ENCODE measurements at regions not wholly inside any gene's neighbourhood (a gene's known extent, or its start where the extent isn't known, plus 50 kb on each side); places are given as distances from the start of the nearest gene placed in this dataset.

DNA sequence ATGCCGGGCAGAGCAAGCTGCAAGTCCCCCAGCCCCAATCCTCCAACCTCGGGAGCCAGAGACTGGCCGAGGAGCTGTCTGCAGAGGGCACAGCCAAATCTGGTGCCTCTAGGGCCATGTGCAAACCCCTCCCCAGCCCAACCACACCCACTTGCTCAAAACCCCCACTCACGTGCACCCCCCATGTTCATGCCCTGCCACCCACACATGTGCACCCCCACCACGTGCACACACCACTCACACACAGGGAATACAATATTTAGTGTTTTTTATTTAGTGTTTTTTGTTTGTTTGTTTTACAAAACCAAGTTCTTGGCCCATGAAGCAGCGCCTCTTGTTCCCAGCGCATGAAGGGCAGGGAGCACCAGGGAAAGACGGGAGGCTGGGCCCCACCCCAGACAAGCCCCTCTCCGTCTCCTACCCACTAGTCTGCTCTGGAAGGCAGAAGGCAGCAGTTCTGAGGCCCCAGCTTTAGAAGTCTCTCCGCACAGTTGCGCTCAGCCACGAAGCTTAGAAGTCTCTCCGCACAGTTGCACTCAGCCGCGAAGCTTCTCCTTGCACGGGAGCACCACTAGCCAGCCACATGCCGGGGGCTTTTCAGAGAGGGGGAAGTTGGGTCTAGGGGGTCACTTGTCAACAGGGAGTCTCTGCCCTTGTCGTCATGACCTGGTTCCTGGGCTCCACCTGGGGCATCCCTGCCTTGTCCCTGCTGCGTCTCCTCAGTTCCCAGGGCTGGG is 276.1 kb upstream of the HDAC4 start:
- H3K4me3 ChIP-seq (ENCODE audit: control insufficient read depth, low read depth, low read length), result no peak overlapping the region
- TF ChIP-seq, protein P1, sequence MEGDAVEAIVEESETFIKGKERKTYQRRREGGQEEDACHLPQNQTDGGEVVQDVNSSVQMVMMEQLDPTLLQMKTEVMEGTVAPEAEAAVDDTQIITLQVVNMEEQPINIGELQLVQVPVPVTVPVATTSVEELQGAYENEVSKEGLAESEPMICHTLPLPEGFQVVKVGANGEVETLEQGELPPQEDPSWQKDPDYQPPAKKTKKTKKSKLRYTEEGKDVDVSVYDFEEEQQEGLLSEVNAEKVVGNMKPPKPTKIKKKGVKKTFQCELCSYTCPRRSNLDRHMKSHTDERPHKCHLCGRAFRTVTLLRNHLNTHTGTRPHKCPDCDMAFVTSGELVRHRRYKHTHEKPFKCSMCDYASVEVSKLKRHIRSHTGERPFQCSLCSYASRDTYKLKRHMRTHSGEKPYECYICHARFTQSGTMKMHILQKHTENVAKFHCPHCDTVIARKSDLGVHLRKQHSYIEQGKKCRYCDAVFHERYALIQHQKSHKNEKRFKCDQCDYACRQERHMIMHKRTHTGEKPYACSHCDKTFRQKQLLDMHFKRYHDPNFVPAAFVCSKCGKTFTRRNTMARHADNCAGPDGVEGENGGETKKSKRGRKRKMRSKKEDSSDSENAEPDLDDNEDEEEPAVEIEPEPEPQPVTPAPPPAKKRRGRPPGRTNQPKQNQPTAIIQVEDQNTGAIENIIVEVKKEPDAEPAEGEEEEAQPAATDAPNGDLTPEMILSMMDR (conservative IDR thresholded peaks at IDR 0.05; ENCODE audit: control insufficient read depth, insufficient read depth, low read depth, low read length), result no peak
- DNase-seq (ENCODE audit: low read depth), result no peak

GRCh38 chr2:239675826-239676715 is 275.3 kb upstream of the HDAC4 start:
- no peak for DNase-seq (ENCODE audit: low read depth)
- no peak overlapping the region for H3K4me3 ChIP-seq (ENCODE audit: control insufficient read depth, low read depth, low read length)
- TF ChIP-seq, protein P1 (conservative IDR thresholded peaks at IDR 0.05; ENCODE audit: control insufficient read depth, insufficient read depth, low read depth, low read length), result no peak

- H3K4me3 ChIP-seq (ENCODE audit: control insufficient read depth, low read depth, low read length), result no peak overlapping the region
- no peak for DNase-seq (ENCODE audit: low read depth)
- TF ChIP-seq, protein P1 (conservative IDR thresholded peaks at IDR 0.05; ENCODE audit: control insufficient read depth, insufficient read depth, low read depth, low read length), result no peak
Observed at GRCh38 chr2:239674981-239675825, 274.4 kb upstream of the HDAC4 start.

GRCh38 chr2:239674101-239674980 is 273.5 kb upstream of the HDAC4 start:
- no peak overlapping the region for H3K4me3 ChIP-seq (ENCODE audit: control insufficient read depth, low read depth, low read length)
- TF ChIP-seq, protein P1 (conservative IDR thresholded peaks at IDR 0.05; ENCODE audit: control insufficient read depth, insufficient read depth, low read depth, low read length), result no peak
- DNase-seq (ENCODE audit: low read depth), result no peak

DNA sequence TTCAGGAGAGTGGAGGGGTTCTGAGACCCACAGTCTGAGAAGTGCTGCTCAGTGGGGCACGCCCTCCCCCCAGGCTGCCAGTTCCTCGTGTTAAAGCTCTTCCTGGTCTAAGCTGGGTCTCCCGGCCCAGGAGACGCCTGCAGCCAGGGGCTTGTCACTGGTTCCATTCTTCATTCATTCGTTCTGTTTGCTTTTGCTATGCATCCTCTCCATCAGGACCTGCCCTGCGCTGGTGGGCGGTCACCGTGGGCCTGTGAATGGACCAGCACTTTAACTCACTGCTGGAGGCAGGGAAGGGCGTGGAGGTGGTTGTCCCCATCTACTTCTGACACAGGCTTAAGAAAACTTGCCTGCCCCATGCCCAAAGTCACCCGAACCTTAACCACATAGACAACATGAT is 272.8 kb upstream of the HDAC4 start:
- no peak for DNase-seq (ENCODE audit: low read depth)
- H3K4me3 ChIP-seq (ENCODE audit: control insufficient read depth, low read depth, low read length), result no peak overlapping the region
- TF ChIP-seq, protein P1 (conservative IDR thresholded peaks at IDR 0.05; ENCODE audit: control insufficient read depth, insufficient read depth, low read depth, low read length), result no peak
